H9 (cell line): ENCODE measurements at regions not wholly inside any gene's neighbourhood (a gene's known extent, or its start where the extent isn't known, plus 50 kb on each side); places are given as distances from the start of the nearest gene placed in this dataset.
A peak's percentile ranks its signal among the peaks of the same experiment; 100 is the strongest.

ENCODE experiments used
- DNase-seq: peaks from one replicate; pipeline ENCODE4 v3.0.0-alpha.2; 2017
- H2AFZ ChIP-seq: one replicate; pipeline ENCODE4 v1.6.1; 2013; ENCODE audit warnings: mild to moderate bottlenecking, low read length, control low read depth, moderate library complexity
- H2AK5ac ChIP-seq: 2 replicates; pipeline ENCODE4 v1.6.1; 2013; ENCODE audit warnings: low read length, control low read depth, mixed read lengths; ENCODE audit not compliant: insufficient read length
- H2BK120ac ChIP-seq: one replicate; pipeline ENCODE4 v1.6.1; 2013; ENCODE audit warnings: low read depth, mild to moderate bottlenecking, low read length, control low read depth, inconsistent platforms; ENCODE audit not compliant: poor library complexity, severe bottlenecking
- H2BK12ac ChIP-seq: 2 replicates; pipeline ENCODE4 v1.6.1; 2013; ENCODE audit warnings: low read length, control low read depth, mixed read lengths, low read depth; ENCODE audit not compliant: insufficient read length
- H2BK15ac ChIP-seq: 2 replicates; pipeline ENCODE4 v1.6.1; 2013; ENCODE audit warnings: low read depth, low read length, control low read depth
- H2BK20ac ChIP-seq: one replicate; pipeline ENCODE4 v1.6.1; 2013; ENCODE audit warnings: low read depth, mild to moderate bottlenecking, low read length, control low read depth, inconsistent platforms; ENCODE audit not compliant: poor library complexity, severe bottlenecking
- H2BK5ac ChIP-seq: 2 replicates; pipeline ENCODE4 v1.6.1; 2013; ENCODE audit warnings: low read length, control low read depth, mixed read lengths; ENCODE audit not compliant: insufficient read length
- H3K14ac ChIP-seq: 2 replicates; pipeline ENCODE4 v1.6.1; 2013; ENCODE audit warnings: low read length, control low read depth; ENCODE audit not compliant: insufficient read depth
- H3K18ac ChIP-seq: 2 replicates; pipeline ENCODE4 v1.6.1; 2013; ENCODE audit warnings: low read depth, mild to moderate bottlenecking, mixed read lengths, low read length, control low read depth; ENCODE audit not compliant: insufficient read length
- H3K23ac ChIP-seq: 2 replicates; pipeline ENCODE4 v1.6.1; 2013; ENCODE audit warnings: low read length, control low read depth, mixed read lengths, low read depth; ENCODE audit not compliant: insufficient read length
- H3K23me2 ChIP-seq: 2 replicates; pipeline ENCODE4 v1.6.1; 2013; ENCODE audit warnings: low read depth, mild to moderate bottlenecking, mixed read lengths, low read length, control low read depth; ENCODE audit not compliant: insufficient read length, poor library complexity, severe bottlenecking
- H3K27ac ChIP-seq: 2 replicates; pipeline ENCODE4 v1.5.1; 2013; ENCODE audit warnings: low read length, control low read depth, mixed read lengths, low read depth; ENCODE audit not compliant: insufficient read length
- H3K27me3 ChIP-seq: 2 replicates; pipeline ENCODE4 v1.6.1; 2013; ENCODE audit warnings: low read length, control low read depth, inconsistent platforms; ENCODE audit not compliant: insufficient read depth
- H3K4ac ChIP-seq: 2 replicates; pipeline ENCODE4 v1.6.1; 2013; ENCODE audit warnings: low read depth, mild to moderate bottlenecking, control low read depth, inconsistent platforms, low read length, moderate library complexity
- H3K4me1 ChIP-seq: 2 replicates; pipeline ENCODE4 v1.6.1; 2013; ENCODE audit warnings: low read length, control low read depth, inconsistent platforms; ENCODE audit not compliant: insufficient read depth
- H3K4me2 ChIP-seq: 2 replicates; pipeline ENCODE4 v1.6.1; 2013; ENCODE audit warnings: low read length, control low read depth, mixed read lengths; ENCODE audit not compliant: insufficient read length, insufficient read depth
- H3K56ac ChIP-seq: 2 replicates; pipeline ENCODE4 v1.6.1; 2013; ENCODE audit warnings: low read depth, mild to moderate bottlenecking, mixed read lengths, low read length, control low read depth; ENCODE audit not compliant: insufficient read length
- H3K79me1 ChIP-seq: 2 replicates; pipeline ENCODE4 v1.6.1; 2013; ENCODE audit warnings: low read depth, mild to moderate bottlenecking, moderate library complexity, low read length, control low read depth, inconsistent platforms; ENCODE audit not compliant: insufficient read depth, poor library complexity, severe bottlenecking
- H3K79me2 ChIP-seq: 2 replicates; pipeline ENCODE4 v1.6.1; 2013; ENCODE audit warnings: low read length, control low read depth, inconsistent platforms; ENCODE audit not compliant: insufficient read depth
- H3K9ac ChIP-seq: 2 replicates; pipeline ENCODE4 v1.6.1; 2013; ENCODE audit warnings: low read length, control low read depth, mixed read lengths; ENCODE audit not compliant: insufficient read length; ENCODE audit errors: extremely low read depth
- H3K9me3 ChIP-seq: one replicate; pipeline ENCODE4 v1.6.1; 2013; ENCODE audit warnings: low read depth, low read length, inconsistent platforms; ENCODE audit not compliant: control insufficient read depth
- H3T11ph ChIP-seq: one replicate; pipeline ENCODE4 v1.6.1; 2013; ENCODE audit warnings: mild to moderate bottlenecking, low read length, control low read depth, inconsistent platforms
- H4K20me1 ChIP-seq: one replicate; pipeline ENCODE4 v1.6.1; 2013; ENCODE audit not compliant: control insufficient read depth, insufficient read length, insufficient read depth
- H4K5ac ChIP-seq: 2 replicates; pipeline ENCODE4 v1.6.1; 2013; ENCODE audit warnings: low read depth, mild to moderate bottlenecking, mixed read lengths, low read length, control low read depth; ENCODE audit not compliant: insufficient read length
- H4K8ac ChIP-seq: replicated peaks from 2 replicates; pipeline ENCODE4 v1.6.1; 2013; ENCODE audit warnings: low read length, control low read depth, mixed read lengths, low read depth; ENCODE audit not compliant: insufficient read length
- H4K91ac ChIP-seq: 2 replicates; pipeline ENCODE4 v1.6.1; 2013; ENCODE audit warnings: low read depth, mild to moderate bottlenecking, moderate library complexity, mixed read lengths, low read length, control low read depth; ENCODE audit not compliant: insufficient read length
- H3K27ac Mint-ChIP-seq, 3 experiments: 2 replicates in 2 of 3; 3 replicates in 1 of 3; pipeline ENCODE4 v1.8.0; 2020 to 2021; ENCODE audit warnings: mixed read lengths in 3 of 3, mild to moderate bottlenecking in 1 of 3, moderate library complexity in 1 of 3
- H3K27me3 Mint-ChIP-seq: 2 replicates; pipeline ENCODE4 v1.8.0; 2021; ENCODE audit warnings: low read depth, mild to moderate bottlenecking, moderate library complexity, mixed read lengths
- H3K36me3 Mint-ChIP-seq, 3 experiments: 2 replicates in 2 of 3; 3 replicates in 1 of 3; pipeline ENCODE4 v1.8.0; 2020 to 2021; ENCODE audit warnings: low read depth in 3 of 3, mixed read lengths in 3 of 3; ENCODE audit not compliant: insufficient read depth in 1 of 3
- H3K4me1 Mint-ChIP-seq, 2 experiments: 2 replicates each; pipeline ENCODE4 v1.8.0; 2020; ENCODE audit warnings: mixed read lengths in 2 of 2
- H3K4me3 Mint-ChIP-seq, 2 experiments: 2 replicates in 1 of 2; 3 replicates in 1 of 2; pipeline ENCODE4 v1.8.0; 2020 to 2021; ENCODE audit warnings: mild to moderate bottlenecking in 2 of 2, mixed read lengths in 2 of 2, moderate library complexity in 1 of 2
- H3K9me3 Mint-ChIP-seq, 2 experiments: 2 replicates in 1 of 2; 3 replicates in 1 of 2; pipeline ENCODE4 v1.8.0; 2020; ENCODE audit warnings: mild to moderate bottlenecking in 2 of 2, mixed read lengths in 2 of 2, moderate library complexity in 1 of 2
- WGBS: extraction: QIAGEN DNeasy Blood & Tissue Kit; methylation state at CpG from one replicate; pipeline ENCODE4 v1.1.7; 2013; ENCODE audit warnings: missing lambda C conversion rate, low lambda C conversion rate, mixed read lengths; ENCODE audit not compliant: insufficient read length; ENCODE audit errors: extremely low coverage; 5-methylcytosine and 5-hydroxymethylcytosine counted together
- TF ChIP-seq, protein P1 (sequence below): fragments of 200-600 bp; sonication (generic); conservative IDR thresholded peaks from 3 replicates; pipeline ENCODE4 v1.8.0; 2021; ENCODE audit warnings: antibody characterized with exemption, mild to moderate bottlenecking

- no peaks in the 10 kb centered on the region for H3K4me1 ChIP-seq
- TF ChIP-seq, protein P1, sequence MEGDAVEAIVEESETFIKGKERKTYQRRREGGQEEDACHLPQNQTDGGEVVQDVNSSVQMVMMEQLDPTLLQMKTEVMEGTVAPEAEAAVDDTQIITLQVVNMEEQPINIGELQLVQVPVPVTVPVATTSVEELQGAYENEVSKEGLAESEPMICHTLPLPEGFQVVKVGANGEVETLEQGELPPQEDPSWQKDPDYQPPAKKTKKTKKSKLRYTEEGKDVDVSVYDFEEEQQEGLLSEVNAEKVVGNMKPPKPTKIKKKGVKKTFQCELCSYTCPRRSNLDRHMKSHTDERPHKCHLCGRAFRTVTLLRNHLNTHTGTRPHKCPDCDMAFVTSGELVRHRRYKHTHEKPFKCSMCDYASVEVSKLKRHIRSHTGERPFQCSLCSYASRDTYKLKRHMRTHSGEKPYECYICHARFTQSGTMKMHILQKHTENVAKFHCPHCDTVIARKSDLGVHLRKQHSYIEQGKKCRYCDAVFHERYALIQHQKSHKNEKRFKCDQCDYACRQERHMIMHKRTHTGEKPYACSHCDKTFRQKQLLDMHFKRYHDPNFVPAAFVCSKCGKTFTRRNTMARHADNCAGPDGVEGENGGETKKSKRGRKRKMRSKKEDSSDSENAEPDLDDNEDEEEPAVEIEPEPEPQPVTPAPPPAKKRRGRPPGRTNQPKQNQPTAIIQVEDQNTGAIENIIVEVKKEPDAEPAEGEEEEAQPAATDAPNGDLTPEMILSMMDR = peak; percentile 81
- no peak overlapping the region for H2BK120ac ChIP-seq
- H3K79me1 ChIP-seq = no peaks in the 10 kb centered on the region
- H2AFZ ChIP-seq = no peak overlapping the region
- no peak overlapping the region for H3K4ac ChIP-seq
- no peak overlapping the region for H3K9ac ChIP-seq
- H3K27me3 Mint-ChIP-seq = peaks cover 10% of the 10 kb centered on the region
- H2AK5ac ChIP-seq = no peak overlapping the region
- no peak overlapping the region for H2BK15ac ChIP-seq
- peaks cover 19 to 28% of the 10 kb centered on the region in 2 experiments for H3K4me1 Mint-ChIP-seq
- H3K14ac ChIP-seq = no peak overlapping the region
- no peak overlapping the region; a peak in 1 of 5 replicates for H3K4me3 Mint-ChIP-seq
- H3K9me3 Mint-ChIP-seq = no peaks in the 10 kb centered on the region
- H3K27ac Mint-ChIP-seq = no peak overlapping the region
- H3K4me2 ChIP-seq = no peak overlapping the region
- H3T11ph ChIP-seq = no peak overlapping the region
- H2BK5ac ChIP-seq = no peak overlapping the region
- H2BK12ac ChIP-seq = no peak overlapping the region
- no peak overlapping the region for H2BK20ac ChIP-seq
- H3K27me3 ChIP-seq = no peaks in the 10 kb centered on the region
- H3K36me3 Mint-ChIP-seq = no peaks in the 10 kb centered on the region
- no peak overlapping the region for H4K8ac ChIP-seq
- H3K23me2 ChIP-seq = no peaks in the 10 kb centered on the region
- no peak overlapping the region for H3K23ac ChIP-seq
- no peaks in the 10 kb centered on the region for H3K79me2 ChIP-seq
- no peaks in the 10 kb centered on the region for H4K20me1 ChIP-seq
- no CpG with 5 or more reads among the region's 3 CpGs for WGBS
- no peak overlapping the region for H3K56ac ChIP-seq
- DNase-seq = peak; percentile 67
- H4K5ac ChIP-seq = no peak overlapping the region
- no peak overlapping the region for H3K18ac ChIP-seq
- H3K9me3 ChIP-seq = no peaks in the 10 kb centered on the region
- no peak overlapping the region for H3K27ac ChIP-seq
- no peak overlapping the region for H4K91ac ChIP-seq
Measured at GRCh38 chr2:59182249-59182648, 941.1 kb upstream of the FANCL start.
